GM19351 (cell line): ENCODE measurements at regions not wholly inside any gene's neighbourhood (a gene's known extent, or its start where the extent isn't known, plus 50 kb on each side); places are given as distances from the start of the nearest gene placed in this dataset.

ENCODE experiments used
- ATAC-seq: cut with Tn5 transposase; IDR thresholded peaks from one replicate; pipeline ENCODE4 v1.9.1; 2021; ENCODE audit warnings: mild to moderate bottlenecking, moderate library complexity; ENCODE audit not compliant: unreplicated experiment

- no peak for ATAC-seq
These were observed 345.1 kb downstream of the LMO4 start for GRCh38 chr1:87673748-87674147.

- ATAC-seq: no peak
These were observed 346.1 kb downstream of the LMO4 start for GRCh38 chr1:87674791-87675190.

GRCh38 chr1:87678266-87678665 lies 349.6 kb downstream of the LMO4 start:
- ATAC-seq: no peak

GRCh38 chr1:87682565-87682964 lies 353.9 kb downstream of the LMO4 start:
- ATAC-seq: no peak

- ATAC-seq: no peak
These were observed 354.7 kb downstream of the LMO4 start for GRCh38 chr1:87683196-87683956.

GRCh38 chr1:87684194-87684593 lies 355.5 kb downstream of the LMO4 start:
- ATAC-seq: no peak

- ATAC-seq: no peak
These were observed 356.1 kb downstream of the LMO4 start for GRCh38 chr1:87684713-87685205.

- ATAC-seq: no peak
These were observed 356.8 kb downstream of the LMO4 start for GRCh38 chr1:87685311-87686135.

GRCh38 chr1:87686136-87686495 lies 357.4 kb downstream of the LMO4 start:
- ATAC-seq: no peak

- ATAC-seq: no peak
These were observed 358.0 kb downstream of the LMO4 start for GRCh38 chr1:87686671-87687070.

- no peak for ATAC-seq
These were observed 359.5 kb downstream of the LMO4 start for GRCh38 chr1:87688136-87688535.

GRCh38 chr1:87689487-87689886 lies 360.8 kb downstream of the LMO4 start:
- no peak for ATAC-seq

- no peak for ATAC-seq
These were observed 367.8 kb downstream of the LMO4 start for GRCh38 chr1:87696483-87696882.

- no peak for ATAC-seq
These were observed 373.8 kb downstream of the LMO4 start for GRCh38 chr1:87702455-87702854.

- ATAC-seq: no peak
These were observed 376.6 kb downstream of the LMO4 start for GRCh38 chr1:87705233-87705632.

- no peak for ATAC-seq
These were observed 377.5 kb downstream of the LMO4 start for GRCh38 chr1:87706203-87706602.

- no peak for ATAC-seq
These were observed 378.1 kb downstream of the LMO4 start for GRCh38 chr1:87706779-87707228.

GRCh38 chr1:87707411-87707810 lies 378.7 kb downstream of the LMO4 start:
- ATAC-seq: no peak

- ATAC-seq: no peak
These were observed 383.8 kb downstream of the LMO4 start for GRCh38 chr1:87712261-87713010.

- no peak for ATAC-seq
These were observed 385.6 kb downstream of the LMO4 start for GRCh38 chr1:87714278-87714677.

GRCh38 chr1:87715052-87715451 lies 386.4 kb downstream of the LMO4 start:
- no peak for ATAC-seq
